ENCODE measurements at regions not wholly inside any gene's neighbourhood (a gene's known extent, or its start where the extent isn't known, plus 50 kb on each side); places are given as distances from the start of the nearest gene placed in this dataset.
"Not testable (repeated sequence)": the region's sequence is repeated elsewhere in the genome, so short reads cannot be mapped to it uniquely, and the experiment has no call there.

DNA sequence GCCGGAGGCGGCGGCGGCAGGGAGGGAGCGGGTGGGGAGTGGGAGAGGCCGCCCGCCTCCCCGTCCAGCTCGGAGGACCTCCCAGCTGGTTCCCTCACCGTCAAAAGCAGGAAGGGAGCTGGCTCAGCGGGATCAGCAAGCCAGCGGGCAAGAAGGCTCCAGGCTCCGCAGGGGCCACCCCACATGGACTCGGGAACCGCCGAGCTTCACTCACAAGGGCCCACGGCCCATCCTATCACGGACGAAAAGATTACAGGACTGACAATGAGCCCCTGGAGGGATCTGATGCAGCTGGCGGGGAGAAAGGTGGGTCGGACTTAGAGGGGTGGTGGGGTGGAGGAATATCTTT is 86.3 kb downstream of the FAM72B start:
- not testable (repeated sequence) for H3K4me3 ChIP-seq (ENCODE audit: low read depth in 1 of 2, low read length in 2 of 2); H3K36me3 ChIP-seq (ENCODE audit: control insufficient read depth in 1 of 2, insufficient read depth in 2 of 2, low read length in 2 of 2); H3K4me1 ChIP-seq (ENCODE audit: control insufficient read depth in 1 of 2, insufficient read depth in 2 of 2, low read length in 2 of 2); H3K9ac ChIP-seq (ENCODE audit: low read depth in 1 of 2, low read length in 2 of 2); H3K9me3 ChIP-seq (ENCODE audit: control insufficient read depth in 1 of 2, low read length in 2 of 2); H3K27ac ChIP-seq (ENCODE audit: low read depth, low read length); H3K27me3 ChIP-seq (ENCODE audit: control insufficient read depth in 1 of 2, insufficient read depth in 2 of 2, low read length in 2 of 2)

DNA sequence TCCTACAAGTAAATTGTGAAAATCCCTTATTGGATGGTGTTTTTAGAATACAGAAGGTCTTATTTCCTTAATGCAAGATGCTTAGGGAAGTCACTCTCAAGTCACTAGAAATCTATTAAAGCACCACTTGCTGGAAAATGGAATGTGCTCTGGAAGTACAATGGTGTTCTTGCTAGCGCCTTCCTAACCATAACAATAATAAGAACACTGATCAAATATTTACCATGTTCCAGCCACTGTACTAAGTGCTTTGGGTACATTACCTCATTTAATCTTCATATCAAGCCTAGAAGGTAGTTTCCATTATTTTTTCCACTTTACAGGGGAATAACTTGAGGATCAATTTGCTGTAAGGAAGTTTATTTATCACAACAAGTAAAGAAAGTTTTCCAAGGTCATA is 75.1 kb downstream of the FAM72B start:
- H3K9ac ChIP-seq (ENCODE audit: low read depth in 1 of 2, low read length in 2 of 2); H3K9me3 ChIP-seq (ENCODE audit: control insufficient read depth in 1 of 2, low read length in 2 of 2); H3K4me3 ChIP-seq (ENCODE audit: low read depth in 1 of 2, low read length in 2 of 2); H3K36me3 ChIP-seq (ENCODE audit: control insufficient read depth in 1 of 2, insufficient read depth in 2 of 2, low read length in 2 of 2); H3K27me3 ChIP-seq (ENCODE audit: control insufficient read depth in 1 of 2, insufficient read depth in 2 of 2, low read length in 2 of 2); H3K27ac ChIP-seq (ENCODE audit: low read depth, low read length); H3K4me1 ChIP-seq (ENCODE audit: control insufficient read depth in 1 of 2, insufficient read depth in 2 of 2, low read length in 2 of 2): not testable (repeated sequence)

DNA sequence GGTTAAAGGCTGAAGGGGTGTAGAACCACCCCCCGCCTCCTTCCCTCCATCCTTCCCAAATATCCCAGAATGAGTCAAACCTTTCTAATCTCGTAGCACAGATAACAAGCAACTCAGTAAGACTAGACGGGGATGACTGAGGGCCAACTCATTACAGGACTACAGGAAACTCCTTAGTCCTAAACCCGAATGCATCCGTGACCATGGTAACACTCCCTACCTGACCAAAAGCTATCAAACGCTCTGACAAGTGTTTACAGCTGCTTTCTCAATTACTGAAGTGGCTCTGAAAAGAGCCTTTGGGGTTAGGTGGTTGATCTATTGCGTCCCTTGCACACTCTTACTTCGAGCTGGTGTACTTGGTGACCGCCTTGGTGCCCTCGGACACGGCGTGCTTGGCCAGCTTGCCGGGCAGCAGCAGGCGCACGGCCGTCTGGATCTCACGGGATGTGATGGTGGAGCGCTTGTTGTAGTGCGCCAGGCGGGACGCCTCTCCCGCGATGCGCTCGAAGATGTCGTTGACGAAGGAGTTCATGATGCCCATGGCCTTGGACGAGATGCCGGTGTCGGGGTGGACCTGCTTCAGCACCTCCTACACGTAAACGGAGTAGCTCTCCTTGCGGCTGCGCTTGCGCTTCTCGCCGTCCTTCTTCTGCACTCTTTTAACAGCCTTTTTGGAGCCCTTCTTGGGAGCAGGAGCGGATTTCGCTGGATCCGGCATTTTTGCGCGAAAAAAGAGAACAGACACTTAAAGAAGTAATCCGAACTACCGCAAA is 67.4 kb downstream of the FAM72B start:
- not testable (repeated sequence) for H3K4me1 ChIP-seq (ENCODE audit: control insufficient read depth in 1 of 2, insufficient read depth in 2 of 2, low read length in 2 of 2); H3K4me3 ChIP-seq (ENCODE audit: low read depth in 1 of 2, low read length in 2 of 2); H3K27me3 ChIP-seq (ENCODE audit: control insufficient read depth in 1 of 2, insufficient read depth in 2 of 2, low read length in 2 of 2); H3K9me3 ChIP-seq (ENCODE audit: control insufficient read depth in 1 of 2, low read length in 2 of 2); H3K9ac ChIP-seq (ENCODE audit: low read depth in 1 of 2, low read length in 2 of 2); H3K36me3 ChIP-seq (ENCODE audit: control insufficient read depth in 1 of 2, insufficient read depth in 2 of 2, low read length in 2 of 2); H3K27ac ChIP-seq (ENCODE audit: low read depth, low read length)

DNA sequence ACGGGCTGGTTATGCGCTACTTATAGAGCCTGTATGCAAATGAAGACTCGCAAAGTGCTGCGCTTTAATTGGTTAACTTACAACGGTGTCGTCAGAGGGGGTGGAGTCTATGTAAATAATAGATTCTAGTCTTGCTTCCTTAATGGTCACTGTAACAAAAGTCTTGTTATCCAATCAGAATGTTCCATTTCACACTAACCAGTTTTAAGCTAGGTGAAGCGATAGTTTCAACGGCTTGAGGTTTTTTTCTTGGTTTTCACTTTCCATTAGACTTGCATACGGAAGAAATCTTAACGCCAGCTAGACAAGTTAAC is 66.9 kb downstream of the FAM72B start:
- H3K27me3 ChIP-seq (ENCODE audit: control insufficient read depth in 1 of 2, insufficient read depth in 2 of 2, low read length in 2 of 2); H3K4me1 ChIP-seq (ENCODE audit: control insufficient read depth in 1 of 2, insufficient read depth in 2 of 2, low read length in 2 of 2); H3K9ac ChIP-seq (ENCODE audit: low read depth in 1 of 2, low read length in 2 of 2); H3K4me3 ChIP-seq (ENCODE audit: low read depth in 1 of 2, low read length in 2 of 2); H3K36me3 ChIP-seq (ENCODE audit: control insufficient read depth in 1 of 2, insufficient read depth in 2 of 2, low read length in 2 of 2); H3K27ac ChIP-seq (ENCODE audit: low read depth, low read length); H3K9me3 ChIP-seq (ENCODE audit: control insufficient read depth in 1 of 2, low read length in 2 of 2): not testable (repeated sequence)

DNA sequence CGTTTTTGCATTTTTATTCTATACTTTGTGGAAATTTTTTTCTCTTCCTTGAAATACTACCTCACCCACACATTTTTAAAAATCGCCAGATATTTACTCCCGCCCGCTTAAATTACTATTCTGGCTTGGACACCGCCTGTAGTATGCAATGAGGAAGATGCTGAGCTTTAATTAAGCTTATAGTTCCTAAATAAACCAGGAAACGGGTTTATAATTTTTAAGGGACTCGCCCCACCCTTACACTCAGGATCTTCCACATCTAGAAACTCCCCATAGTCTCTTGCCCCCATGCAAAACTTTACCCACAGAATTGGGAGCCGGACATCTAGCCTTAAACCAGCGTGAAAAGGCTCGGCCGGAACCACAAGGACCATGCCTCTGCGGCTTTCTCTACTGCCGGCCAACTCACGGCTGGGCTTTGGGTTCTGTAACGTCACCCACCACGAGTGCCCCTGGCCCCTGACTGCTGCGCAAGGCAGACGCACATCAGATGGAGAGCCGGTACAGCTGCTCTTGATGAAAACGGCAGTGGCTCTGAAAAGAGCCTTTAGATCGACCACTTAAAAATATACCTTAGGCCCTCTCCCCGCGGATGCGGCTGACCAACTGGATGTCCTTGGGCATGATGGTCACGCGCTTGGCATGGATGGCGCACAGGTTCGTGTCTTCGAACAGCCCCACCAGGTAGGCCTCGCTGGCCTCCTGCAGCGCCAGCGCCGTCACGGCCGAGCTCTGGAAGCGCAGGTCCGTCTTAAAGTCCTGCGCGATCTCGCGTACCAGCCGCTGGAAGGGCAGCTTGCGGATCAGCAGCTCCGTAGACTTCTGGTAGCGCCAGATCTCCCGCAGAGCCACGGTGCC is 66.3 kb downstream of the FAM72B start:
- not testable (repeated sequence) for H3K4me1 ChIP-seq (ENCODE audit: control insufficient read depth in 1 of 2, insufficient read depth in 2 of 2, low read length in 2 of 2); H3K27ac ChIP-seq (ENCODE audit: low read depth, low read length); H3K9ac ChIP-seq (ENCODE audit: low read depth in 1 of 2, low read length in 2 of 2); H3K36me3 ChIP-seq (ENCODE audit: control insufficient read depth in 1 of 2, insufficient read depth in 2 of 2, low read length in 2 of 2); H3K27me3 ChIP-seq (ENCODE audit: control insufficient read depth in 1 of 2, insufficient read depth in 2 of 2, low read length in 2 of 2); H3K9me3 ChIP-seq (ENCODE audit: control insufficient read depth in 1 of 2, low read length in 2 of 2)
- H3K4me3 ChIP-seq (ENCODE audit: low read depth in 1 of 2, low read length in 2 of 2), result peak overlapping the region; percentile 40 to 50

All from duodenal mucosa (tissue), 2 donors.